Fibroblast of villous mesenchyme (primary cell): ENCODE measurements at regions not wholly inside any gene's neighbourhood (a gene's known extent, or its start where the extent isn't known, plus 50 kb on each side); places are given as distances from the start of the nearest gene placed in this dataset.

Source experiments
- DNase-seq: peaks from one replicate; pipeline ENCODE4 v3.0.0-alpha.2; 2010; ENCODE audit warnings: low read depth
- H3K4me3 ChIP-seq: 2 replicates; pipeline ENCODE4 v1.5.1; 2011; ENCODE audit warnings: low read depth, mild to moderate bottlenecking, low read length
- TF ChIP-seq, protein P1 (sequence below): IDR thresholded peaks from 2 replicates; pipeline ENCODE4 v1.5.1; 2012; ENCODE audit warnings: low read depth, mild to moderate bottlenecking, low read length; ENCODE audit not compliant: insufficient read depth

DNA sequence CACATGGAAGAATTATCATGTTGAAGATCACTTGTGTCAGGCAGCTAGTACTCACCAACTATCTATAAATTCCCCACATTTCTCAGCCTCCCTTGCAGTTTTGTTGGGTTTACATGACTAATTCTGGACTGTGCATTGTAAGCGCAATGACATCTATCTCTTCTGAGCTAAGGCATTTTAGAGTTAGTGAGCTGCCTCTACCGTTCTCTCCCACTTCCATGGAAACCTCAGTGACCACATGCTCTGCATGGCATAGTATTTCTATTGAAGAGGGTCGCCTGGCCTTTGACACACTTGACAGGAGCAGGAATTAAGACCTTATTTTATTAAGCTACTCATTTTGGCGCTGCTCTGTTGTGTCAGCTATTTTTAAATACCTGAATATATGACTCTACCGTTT, 67.5 kb upstream of the NPY2R start:
- no peak overlapping the region for H3K4me3 ChIP-seq
- TF ChIP-seq, protein P1, sequence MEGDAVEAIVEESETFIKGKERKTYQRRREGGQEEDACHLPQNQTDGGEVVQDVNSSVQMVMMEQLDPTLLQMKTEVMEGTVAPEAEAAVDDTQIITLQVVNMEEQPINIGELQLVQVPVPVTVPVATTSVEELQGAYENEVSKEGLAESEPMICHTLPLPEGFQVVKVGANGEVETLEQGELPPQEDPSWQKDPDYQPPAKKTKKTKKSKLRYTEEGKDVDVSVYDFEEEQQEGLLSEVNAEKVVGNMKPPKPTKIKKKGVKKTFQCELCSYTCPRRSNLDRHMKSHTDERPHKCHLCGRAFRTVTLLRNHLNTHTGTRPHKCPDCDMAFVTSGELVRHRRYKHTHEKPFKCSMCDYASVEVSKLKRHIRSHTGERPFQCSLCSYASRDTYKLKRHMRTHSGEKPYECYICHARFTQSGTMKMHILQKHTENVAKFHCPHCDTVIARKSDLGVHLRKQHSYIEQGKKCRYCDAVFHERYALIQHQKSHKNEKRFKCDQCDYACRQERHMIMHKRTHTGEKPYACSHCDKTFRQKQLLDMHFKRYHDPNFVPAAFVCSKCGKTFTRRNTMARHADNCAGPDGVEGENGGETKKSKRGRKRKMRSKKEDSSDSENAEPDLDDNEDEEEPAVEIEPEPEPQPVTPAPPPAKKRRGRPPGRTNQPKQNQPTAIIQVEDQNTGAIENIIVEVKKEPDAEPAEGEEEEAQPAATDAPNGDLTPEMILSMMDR: no peak
- no peak for DNase-seq

DNA sequence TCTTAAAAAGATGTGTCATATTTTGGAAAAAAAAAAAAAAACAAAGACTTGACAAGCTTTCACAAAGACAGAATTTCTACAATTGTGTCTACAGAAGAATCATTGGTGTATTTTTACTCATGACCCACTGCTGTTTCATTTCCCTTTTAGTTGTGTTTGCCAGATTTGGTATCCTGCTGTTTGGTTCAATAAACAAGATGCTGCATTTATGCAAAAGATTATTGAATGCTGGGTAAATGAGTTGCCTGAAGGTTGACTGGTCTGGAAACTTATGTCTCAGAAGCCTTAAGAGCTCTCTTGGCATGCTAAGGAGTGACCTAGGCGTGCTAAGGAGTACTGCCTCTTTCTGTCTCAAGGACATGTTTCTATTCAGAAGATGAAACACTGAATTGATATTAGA, 64.9 kb upstream of the NPY2R start:
- DNase-seq: no peak
- TF ChIP-seq, protein P1: no peak
- H3K4me3 ChIP-seq: no peak overlapping the region
